NAMALWA (cell line): ENCODE measurements at regions not wholly inside any gene's neighbourhood (a gene's known extent, or its start where the extent isn't known, plus 50 kb on each side); places are given as distances from the start of the nearest gene placed in this dataset.
A peak's percentile ranks its signal among the peaks of the same experiment; 100 is the strongest.
"Not testable (repeated sequence)": the region's sequence is repeated elsewhere in the genome, so short reads cannot be mapped to it uniquely, and the experiment has no call there.

Source experiments
- DNase-seq: peaks from one replicate; pipeline ENCODE4 v3.0.0-alpha.2; 2015; ENCODE audit warnings: low spot score

- DNase-seq: peak; percentile 11
Measured at GRCh38 chr2:83967854-83968253, 491.2 kb downstream of the SUCLG1 start.

GRCh38 chr2:83966946-83967345, 492.1 kb downstream of the SUCLG1 start:
- DNase-seq: not testable (repeated sequence)

- DNase-seq: no peak
Measured at GRCh38 chr2:83961512-83961911, 497.6 kb downstream of the SUCLG1 start.

GRCh38 chr2:83960371-83960770, 498.7 kb downstream of the SUCLG1 start:
- DNase-seq: no peak

GRCh38 chr2:83959266-83959665, 499.8 kb downstream of the SUCLG1 start:
- no peak for DNase-seq

- no peak for DNase-seq
Measured at GRCh38 chr2:83956991-83957390, 502.1 kb downstream of the SUCLG1 start.

- no peak for DNase-seq
Measured at GRCh38 chr2:83953697-83954096, 505.4 kb downstream of the SUCLG1 start.

- DNase-seq: no peak
Measured at GRCh38 chr2:83951378-83951947, 507.6 kb downstream of the SUCLG1 start.

GRCh38 chr2:83949361-83949760, 509.7 kb downstream of the SUCLG1 start:
- no peak for DNase-seq

- DNase-seq: no peak
Measured at GRCh38 chr2:83944191-83944590, 514.9 kb downstream of the SUCLG1 start.

GRCh38 chr2:83943265-83943664, 515.8 kb downstream of the SUCLG1 start:
- no peak for DNase-seq

- DNase-seq: no peak
Measured at GRCh38 chr2:83941886-83942285, 517.2 kb downstream of the SUCLG1 start.

GRCh38 chr2:83933749-83934148, 525.3 kb downstream of the SUCLG1 start:
- no peak for DNase-seq

GRCh38 chr2:83923531-83923930, 535.5 kb downstream of the SUCLG1 start:
- DNase-seq: no peak

GRCh38 chr2:83916559-83916958, 542.5 kb downstream of the SUCLG1 start:
- no peak for DNase-seq

GRCh38 chr2:83915381-83915780, 543.7 kb downstream of the SUCLG1 start:
- DNase-seq: no peak

GRCh38 chr2:83908750-83909149, 550.3 kb downstream of the SUCLG1 start:
- no peak for DNase-seq

GRCh38 chr2:83901317-83901716, 557.8 kb downstream of the SUCLG1 start:
- no peak for DNase-seq

- DNase-seq: no peak
Measured at GRCh38 chr2:83900862-83901261, 558.2 kb downstream of the SUCLG1 start.

GRCh38 chr2:83899271-83899670, 559.8 kb downstream of the SUCLG1 start:
- no peak for DNase-seq

- no peak for DNase-seq
Measured at GRCh38 chr2:83894976-83895375, 564.1 kb downstream of the SUCLG1 start.

- DNase-seq: no peak
Measured at GRCh38 chr2:83887757-83888156, 571.3 kb downstream of the SUCLG1 start.

GRCh38 chr2:83879127-83879526, 580.0 kb downstream of the SUCLG1 start:
- DNase-seq: no peak

GRCh38 chr2:83877261-83877660, 581.8 kb downstream of the SUCLG1 start:
- not testable (repeated sequence) for DNase-seq
